HG03565 (cell line): ENCODE measurements at regions not wholly inside any gene's neighbourhood (a gene's known extent, or its start where the extent isn't known, plus 50 kb on each side); places are given as distances from the start of the nearest gene placed in this dataset.

Source experiments
- ATAC-seq: cut with Tn5 transposase; IDR thresholded peaks from one replicate; pipeline ENCODE4 v1.9.1; 2021; ENCODE audit warnings: mild to moderate bottlenecking, moderate library complexity; ENCODE audit not compliant: unreplicated experiment

DNA sequence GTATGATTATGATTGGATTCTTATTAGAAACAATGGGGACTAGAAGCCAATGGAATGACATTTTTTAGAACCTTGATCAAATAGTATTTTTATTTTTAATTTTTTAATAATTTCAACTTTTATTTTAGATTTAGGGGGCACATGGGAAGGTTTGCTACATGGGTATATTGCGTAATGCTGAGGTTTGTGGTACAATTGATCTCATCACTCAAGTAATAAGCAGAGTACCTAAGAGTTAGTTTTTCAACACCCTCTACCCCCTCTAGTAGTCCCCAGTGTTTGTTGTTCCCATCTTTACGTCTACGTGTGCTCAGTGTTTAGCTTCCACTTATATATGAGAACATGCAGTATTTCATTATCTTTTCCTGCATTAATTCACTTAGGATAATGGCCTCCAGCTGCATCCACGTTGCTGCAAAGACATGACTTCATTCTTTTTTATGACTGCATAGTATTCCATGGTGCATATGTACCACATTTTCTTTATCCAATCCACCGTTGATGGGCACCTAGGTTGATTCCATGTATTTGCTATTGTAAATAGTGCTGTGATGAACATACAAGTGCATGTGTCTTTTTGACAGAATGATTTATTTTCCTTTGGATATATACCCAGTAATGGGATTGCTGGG is 281.1 kb upstream of the MAN1A1 start:
- ATAC-seq, result no peak

DNA sequence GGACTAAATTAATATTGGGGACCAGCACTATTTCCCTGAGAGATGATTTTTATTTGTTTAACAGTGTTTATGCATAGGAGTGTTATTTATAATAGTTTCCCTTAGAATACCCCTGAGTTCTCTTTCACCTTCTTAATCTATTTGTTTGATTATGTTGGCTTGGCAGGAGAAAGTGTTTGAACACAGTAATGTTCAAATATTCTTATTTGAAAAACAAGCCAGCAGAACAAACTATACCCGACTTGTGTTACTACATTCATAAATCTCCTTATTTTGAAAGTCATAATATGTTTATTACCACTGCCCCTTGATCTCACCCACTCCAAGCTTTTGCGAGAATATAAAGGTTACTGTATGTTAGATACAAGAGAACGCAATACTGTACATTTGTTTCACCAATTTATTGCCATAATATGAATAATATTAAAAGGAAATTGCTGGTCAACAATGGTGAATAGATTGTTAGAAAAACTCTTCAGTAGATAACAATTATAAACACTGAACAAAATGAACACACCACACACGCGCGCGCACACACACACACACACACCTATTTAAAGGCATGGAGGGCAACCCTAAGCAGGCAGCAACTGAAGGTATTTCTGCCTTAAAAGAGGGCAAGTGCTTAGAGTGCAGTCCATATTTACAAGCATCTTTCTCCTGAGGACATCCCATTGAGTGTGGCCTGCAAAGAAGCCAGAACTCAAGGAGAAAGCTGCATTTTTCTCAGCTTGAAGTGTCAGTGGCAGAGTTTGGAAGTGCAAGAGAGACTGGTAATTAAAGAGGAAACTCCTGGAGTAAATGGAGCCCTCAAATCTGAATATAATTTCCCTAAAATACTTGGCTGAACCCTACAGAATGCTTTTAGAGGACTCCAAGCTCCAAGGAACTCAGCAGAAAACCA is 279.4 kb upstream of the MAN1A1 start:
- no peak for ATAC-seq

DNA sequence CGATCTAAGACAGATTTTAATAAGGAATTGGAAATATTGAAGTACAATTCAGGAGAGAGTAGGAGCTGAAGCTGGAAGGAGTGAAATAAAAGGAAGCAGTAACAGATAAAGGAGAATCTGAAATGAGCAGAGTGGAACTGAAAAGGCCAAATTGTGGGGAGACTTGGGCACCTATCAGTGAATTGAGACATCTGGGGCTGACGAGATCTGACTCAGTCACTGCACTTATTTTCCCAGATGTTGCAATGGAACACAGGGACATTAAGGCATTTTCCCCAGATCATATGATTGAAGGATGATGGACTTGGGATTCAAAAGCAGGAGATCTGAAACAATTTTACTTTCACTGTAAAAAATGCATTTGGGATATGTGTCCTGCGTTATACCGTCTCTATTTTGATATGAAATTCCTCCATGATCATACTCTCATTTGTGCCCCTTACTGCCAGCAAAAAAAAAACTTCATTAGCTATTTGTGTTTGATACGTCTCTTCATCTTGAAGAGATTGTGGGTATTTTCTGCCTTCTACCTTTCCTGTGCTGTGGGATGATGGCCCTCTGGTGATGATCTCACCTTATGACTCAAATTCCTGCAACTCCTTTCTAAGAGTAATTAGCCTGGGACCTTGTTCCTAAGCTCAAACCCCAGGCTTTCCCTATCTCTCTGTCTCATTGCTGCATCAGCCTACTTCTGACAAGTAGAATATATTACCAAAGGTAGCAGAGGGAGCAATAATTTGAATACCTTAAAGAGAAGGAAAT is 278.5 kb upstream of the MAN1A1 start:
- no peak for ATAC-seq

GRCh38 chr6:119626884-119627619 is 277.5 kb upstream of the MAN1A1 start:
- ATAC-seq, result no peak

- no peak for ATAC-seq
These were observed 271.4 kb upstream of the MAN1A1 start for GRCh38 chr6:119620846-119621555.

GRCh38 chr6:119614138-119614537 is 264.6 kb upstream of the MAN1A1 start:
- ATAC-seq, result no peak

- no peak for ATAC-seq
These were observed 263.4 kb upstream of the MAN1A1 start for GRCh38 chr6:119612911-119613381.

- no peak for ATAC-seq
These were observed 262.8 kb upstream of the MAN1A1 start for GRCh38 chr6:119612176-119612891.

- no peak for ATAC-seq
These were observed 261.2 kb upstream of the MAN1A1 start for GRCh38 chr6:119610754-119611153.

DNA sequence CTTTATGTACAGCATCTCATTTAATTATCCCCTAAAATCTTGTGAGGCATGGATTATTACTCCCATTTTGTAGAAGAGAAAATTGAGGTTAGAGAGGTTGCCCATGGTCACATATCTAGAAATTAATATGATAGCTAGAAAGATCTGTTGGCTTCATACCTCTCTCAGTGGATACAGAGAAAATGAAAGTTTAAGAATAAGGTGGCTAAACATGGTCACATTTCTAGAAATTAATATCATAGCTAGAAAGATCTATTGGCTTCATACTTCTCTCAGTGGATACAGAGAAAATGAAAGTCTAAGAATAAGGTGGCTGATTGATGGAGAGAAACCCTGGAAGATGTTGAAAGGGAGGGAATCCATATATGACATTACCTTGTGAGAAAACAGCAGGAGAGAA is 260.7 kb upstream of the MAN1A1 start:
- ATAC-seq, result no peak

DNA sequence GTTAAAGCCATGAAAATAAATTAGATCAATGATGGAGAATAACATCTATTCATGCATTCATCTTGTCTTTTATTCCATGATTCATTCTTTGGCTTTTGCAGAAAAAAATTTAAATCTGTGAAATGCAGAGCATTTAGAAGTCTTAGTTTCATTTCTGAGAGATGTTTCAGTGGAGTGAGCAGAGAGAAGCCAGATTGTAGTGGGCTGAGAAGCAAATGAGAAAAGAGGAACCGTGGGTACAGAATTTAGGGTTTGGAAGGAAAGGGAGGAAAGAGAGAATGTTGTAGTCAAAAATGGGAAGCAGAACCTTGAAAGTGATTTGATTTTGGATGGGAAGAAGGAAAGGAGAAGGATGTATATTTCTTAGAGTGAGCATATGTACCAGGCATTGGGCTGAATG is 260.3 kb upstream of the MAN1A1 start:
- ATAC-seq, result no peak

- ATAC-seq, result no peak
These were observed 259.4 kb upstream of the MAN1A1 start for GRCh38 chr6:119608994-119609393.

DNA sequence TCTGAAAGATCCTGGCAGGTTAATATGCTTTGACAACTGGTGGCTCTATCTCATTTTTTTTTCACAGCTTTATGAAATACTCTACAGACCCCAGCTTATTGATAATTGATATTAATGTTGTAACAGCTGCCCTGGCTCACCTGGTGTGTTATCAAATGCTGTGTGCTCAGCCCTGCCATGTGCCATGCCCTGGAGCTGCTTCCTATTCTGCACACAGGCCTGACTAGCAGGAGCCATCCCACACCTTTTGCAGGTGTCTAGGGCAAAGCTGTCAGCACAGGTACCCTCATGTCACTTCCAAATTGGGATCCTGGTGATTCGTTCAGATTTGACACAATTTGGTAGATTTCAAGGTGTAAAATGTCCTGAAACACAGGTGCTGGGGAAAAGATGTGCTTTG is 254.6 kb upstream of the MAN1A1 start:
- no peak for ATAC-seq

- ATAC-seq, result no peak
These were observed 253.9 kb upstream of the MAN1A1 start for GRCh38 chr6:119603501-119603900.

- no peak for ATAC-seq
These were observed 252.9 kb upstream of the MAN1A1 start for GRCh38 chr6:119602215-119603178.

DNA sequence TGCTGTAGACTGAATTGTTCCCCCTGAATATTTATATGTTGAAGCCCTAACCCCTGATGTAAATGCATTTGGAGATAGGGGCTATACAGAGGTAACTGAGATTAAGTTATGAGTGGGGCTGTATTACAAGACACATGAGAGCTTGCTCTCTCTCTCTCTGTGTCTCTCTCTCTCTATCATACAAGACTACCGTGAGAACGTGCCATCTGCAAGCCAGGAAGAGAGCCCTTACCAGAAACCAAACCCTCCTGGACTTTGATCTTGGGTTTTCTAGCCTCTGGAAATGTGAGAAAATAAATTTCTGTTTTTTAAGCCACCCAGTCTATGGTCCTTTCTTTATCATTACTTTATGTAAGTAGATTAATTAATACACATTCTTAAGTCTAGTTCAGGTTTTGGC is 249.3 kb upstream of the MAN1A1 start:
- no peak for ATAC-seq

- ATAC-seq, result no peak
These were observed 245.3 kb upstream of the MAN1A1 start for GRCh38 chr6:119594907-119595306.

GRCh38 chr6:119591235-119591634 is 241.7 kb upstream of the MAN1A1 start:
- ATAC-seq, result no peak
